B cell (primary cell): ENCODE measurements at regions not wholly inside any gene's neighbourhood (a gene's known extent, or its start where the extent isn't known, plus 50 kb on each side); places are given as distances from the start of the nearest gene placed in this dataset.

Experiments
- ATAC-seq: fragments of 200-7000 bp; cut with Tn5 transposase; one replicate; pipeline ENCODE4 v1.10.0; 2021; ENCODE audit warnings: low read depth, mild to moderate bottlenecking, moderate number of reproducible peaks, moderate library complexity
- CTCF ChIA-PET: fragments of 350-600 bp; sonication (Branson Sonifier 250); formaldehyde crosslinking; loops from one replicate; lab custom pipeline; 2021; ENCODE audit warnings: antibody characterized with exemption, inconsistent platforms; lab: Charles Lee
- POLR2A ChIA-PET: fragments of 350-600 bp; sonication (Branson Sonifier 250); formaldehyde crosslinking; loops from one replicate; lab custom pipeline; 2021; ENCODE audit warnings: antibody characterized with exemption; lab: Charles Lee
- DNase-seq: peaks from one replicate; pipeline ENCODE4 v3.0.0; 2013
- H2AFZ ChIP-seq: 2 replicates; pipeline ENCODE4 v1.6.1; 2012; ENCODE audit warnings: mild to moderate bottlenecking, low read depth, low read length; ENCODE audit not compliant: insufficient read depth, poor library complexity, severe bottlenecking
- H3K27ac ChIP-seq, 2 donors: 1 replicate in 1 of 2; 2 replicates in 1 of 2; pipeline ENCODE4 v1.5.1; 2012 to 2013; ENCODE audit warnings: low read length in 2 of 2, mild to moderate bottlenecking in 2 of 2, moderate library complexity in 1 of 2
- H3K27me3 ChIP-seq, 4 experiments: fragments of 200-600 bp in 1 of 4; sonication (generic) in 1 of 4; replicated peaks in 1 of 4; 1 replicate in 2 of 4; 2 replicates in 2 of 4; pipeline versions ENCODE4 v1.6.1 to v1.7.0; 2013 to 2016; ENCODE audit warnings: low read length in 3 of 4, mild to moderate bottlenecking in 2 of 4, mixed read lengths in 1 of 4, moderate library complexity in 1 of 4; ENCODE audit not compliant: insufficient read depth in 4 of 4, control insufficient read depth in 3 of 4; ENCODE audit errors: control extremely low read depth in 1 of 4
- H3K36me3 ChIP-seq, 2 experiments: replicated peaks in 1 of 2; 1 replicate in 1 of 2; 2 replicates in 1 of 2; pipeline versions ENCODE4 v1.6.1 to v1.7.1; 2013; ENCODE audit warnings: low read length in 1 of 2; ENCODE audit not compliant: insufficient read depth in 2 of 2, control insufficient read depth in 1 of 2; ENCODE audit errors: control extremely low read depth in 1 of 2, extremely low read depth in 1 of 2
- H3K4me1 ChIP-seq, 2 donors: fragments of 200-600 bp in 1 of 2; sonication (generic) in 1 of 2; 1 replicate in 1 of 2; 2 replicates in 1 of 2; pipeline versions ENCODE4 v1.5.1 to v1.6.1; 2013 to 2017; ENCODE audit warnings: low read length in 2 of 2; ENCODE audit not compliant: control insufficient read depth in 2 of 2, insufficient read depth in 2 of 2
- H3K4me2 ChIP-seq: replicated peaks from 2 replicates; pipeline ENCODE3; 2012; ENCODE audit warnings: mild to moderate bottlenecking, low read depth, low read length; ENCODE audit not compliant: poor library complexity, severe bottlenecking
- H3K4me3 ChIP-seq, 5 experiments: fragments of 200-600 bp in 1 of 5; sonication (generic) in 1 of 5; 1 replicate in 3 of 5; 2 replicates in 2 of 5; pipeline versions ENCODE4 v1.5.1 to v1.7.0; 2011 to 2016; ENCODE audit warnings: low read length in 4 of 5, mild to moderate bottlenecking in 4 of 5, low read depth in 2 of 5, control low read depth in 1 of 5, moderate library complexity in 1 of 5; ENCODE audit not compliant: insufficient read depth in 1 of 5; ENCODE audit errors: control extremely low read depth in 1 of 5, extremely low read depth in 1 of 5
- H3K79me2 ChIP-seq: fragments of 200-600 bp; sonication (generic); one replicate; pipeline ENCODE4 v1.6.0; 2016; ENCODE audit warnings: low read length; ENCODE audit not compliant: control insufficient read depth, insufficient read depth
- H3K9ac ChIP-seq: fragments of 200-600 bp; sonication (generic); 2 replicates; pipeline ENCODE4 v1.6.1; 2017; ENCODE audit warnings: mild to moderate bottlenecking, low read length, moderate library complexity
- H3K9me3 ChIP-seq, 3 donors: one replicate each; pipeline versions ENCODE4 v1.6.1 to v1.7.1; 2013; ENCODE audit warnings: low read length in 2 of 3; ENCODE audit not compliant: control insufficient read depth in 2 of 3, insufficient read depth in 1 of 3; ENCODE audit errors: control extremely low read depth in 1 of 3
- H4K20me1 ChIP-seq: 2 replicates; pipeline ENCODE4 v1.6.0; 2012; ENCODE audit warnings: mild to moderate bottlenecking, low read length; ENCODE audit not compliant: insufficient read depth, control insufficient read depth, poor library complexity, severe bottlenecking
- H3K27ac Mint-ChIP-seq: one replicate; pipeline ENCODE4 v1.8.0; 2021; ENCODE audit warnings: mixed read lengths
- H3K27me3 Mint-ChIP-seq: one replicate; pipeline ENCODE4 v1.8.0; 2021; ENCODE audit warnings: mixed read lengths
- H3K4me1 Mint-ChIP-seq: one replicate; pipeline ENCODE4 v1.8.0; 2021; ENCODE audit warnings: mixed read lengths
- H3K4me3 Mint-ChIP-seq: one replicate; pipeline ENCODE4 v1.8.0; 2021; ENCODE audit warnings: mixed read lengths
- H3K9me3 Mint-ChIP-seq: one replicate; pipeline ENCODE4 v1.8.0; 2022; ENCODE audit warnings: mixed read lengths; ENCODE audit not compliant: insufficient read depth
- CTCF ChIP-seq: fragments of 200-600 bp; IDR thresholded peaks from one replicate; pipeline ENCODE4 v1.8.0; 2022; ENCODE audit warnings: antibody characterized with exemption, mild to moderate bottlenecking
- EZH2 ChIP-seq: IDR thresholded peaks from 2 replicates; pipeline ENCODE4 v1.6.1; 2012; ENCODE audit warnings: borderline replicate concordance, low read depth, mild to moderate bottlenecking, moderate library complexity, low read length; ENCODE audit not compliant: insufficient read depth, poor library complexity, severe bottlenecking
- WGBS: methylation state at CpG from one replicate; pipeline ENCODE4 v1.1.5; 2013; ENCODE audit warnings: missing lambda C conversion rate; ENCODE audit not compliant: insufficient coverage; 5-methylcytosine and 5-hydroxymethylcytosine counted together
- intact Hi-C: fragments of 100-400 bp; cut with micrococcal nuclease; formaldehyde crosslinking; loops from one replicate; pipeline ENCODE4 v1.10.0; 2022

- 100% methylated on average over 1 of the region's 4 CpGs for WGBS
- Mint-ChIP-seq H3K4me1 (no peaks in the 10 kb centered on the region), H3K9me3 (no peaks in the 10 kb centered on the region), H3K4me3 (no peak overlapping the region), H3K27ac (no peak overlapping the region), H3K27me3 (peaks cover 13% of the 10 kb centered on the region)
- intact Hi-C loops = no loop called here
- no peak overlapping the region for H3K4me2 ChIP-seq
- DNase-seq (no peak), ATAC-seq (no peak)
- H3K9ac ChIP-seq = no peak overlapping the region
- ChIA-PET POLR2A (no interaction called here), CTCF (no interaction called here)
- peaks cover 0 to 4% (median 0%) of the 10 kb centered on the region in 3 donors for H3K9me3 ChIP-seq
- H3K4me3 ChIP-seq = no peak overlapping the region
- TF ChIP-seq EZH2 = no peak
- no peak for TF ChIP-seq CTCF
- H3K4me1 ChIP-seq = no peaks in the 10 kb centered on the region
- no peak overlapping the region for H3K27ac ChIP-seq
- no peak overlapping the region for H2AFZ ChIP-seq
- no peaks in the 10 kb centered on the region for H3K36me3 ChIP-seq
- peaks cover 0 to 2% (median 0%) of the 10 kb centered on the region in 4 experiments for H3K27me3 ChIP-seq
- H4K20me1 ChIP-seq = no peaks in the 10 kb centered on the region
- H3K79me2 ChIP-seq = no peaks in the 10 kb centered on the region
These were observed 185.8 kb upstream of the PRICKLE2 start for GRCh38 chr3:64411101-64411500.

GRCh38 chr3:64410226-64410625, 185.0 kb upstream of the PRICKLE2 start:
- H4K20me1 ChIP-seq = no peaks in the 10 kb centered on the region
- peaks cover 0 to 2% (median 0%) of the 10 kb centered on the region in 4 experiments for H3K27me3 ChIP-seq
- no peak overlapping the region for H3K4me3 Mint-ChIP-seq
- ChIA-PET CTCF (no interaction called here), POLR2A (no interaction called here)
- TF ChIP-seq EZH2 = no peak
- no peak for TF ChIP-seq CTCF
- no peak overlapping the region for H3K27ac Mint-ChIP-seq
- intact Hi-C loops = no loop called here
- WGBS = 100% methylated on average over 1 of the region's 6 CpGs
- peaks cover 13% of the 10 kb centered on the region for H3K27me3 Mint-ChIP-seq
- H3K4me2 ChIP-seq = no peak overlapping the region
- no peak overlapping the region for H3K27ac ChIP-seq
- no peaks in the 10 kb centered on the region for H3K79me2 ChIP-seq
- no peaks in the 10 kb centered on the region for H3K9me3 Mint-ChIP-seq
- no peak overlapping the region for H2AFZ ChIP-seq
- H3K4me1 Mint-ChIP-seq = no peaks in the 10 kb centered on the region
- ATAC-seq = no peak
- DNase-seq = no peak
- no peak overlapping the region for H3K9ac ChIP-seq
- no peak overlapping the region for H3K4me3 ChIP-seq
- H3K9me3 ChIP-seq = peaks cover 0 to 4% (median 0%) of the 10 kb centered on the region in 3 donors
- no peaks in the 10 kb centered on the region for H3K36me3 ChIP-seq
- no peaks in the 10 kb centered on the region for H3K4me1 ChIP-seq
